ENCODE measurements at regions not wholly inside any gene's neighbourhood (a gene's known extent, or its start where the extent isn't known, plus 50 kb on each side); places are given as distances from the start of the nearest gene placed in this dataset.

GRCh38 chr6:43990627-43991619 is 136.3 kb downstream of the MRPL14 start (continued):
- TF ChIP-seq, protein P1, sequence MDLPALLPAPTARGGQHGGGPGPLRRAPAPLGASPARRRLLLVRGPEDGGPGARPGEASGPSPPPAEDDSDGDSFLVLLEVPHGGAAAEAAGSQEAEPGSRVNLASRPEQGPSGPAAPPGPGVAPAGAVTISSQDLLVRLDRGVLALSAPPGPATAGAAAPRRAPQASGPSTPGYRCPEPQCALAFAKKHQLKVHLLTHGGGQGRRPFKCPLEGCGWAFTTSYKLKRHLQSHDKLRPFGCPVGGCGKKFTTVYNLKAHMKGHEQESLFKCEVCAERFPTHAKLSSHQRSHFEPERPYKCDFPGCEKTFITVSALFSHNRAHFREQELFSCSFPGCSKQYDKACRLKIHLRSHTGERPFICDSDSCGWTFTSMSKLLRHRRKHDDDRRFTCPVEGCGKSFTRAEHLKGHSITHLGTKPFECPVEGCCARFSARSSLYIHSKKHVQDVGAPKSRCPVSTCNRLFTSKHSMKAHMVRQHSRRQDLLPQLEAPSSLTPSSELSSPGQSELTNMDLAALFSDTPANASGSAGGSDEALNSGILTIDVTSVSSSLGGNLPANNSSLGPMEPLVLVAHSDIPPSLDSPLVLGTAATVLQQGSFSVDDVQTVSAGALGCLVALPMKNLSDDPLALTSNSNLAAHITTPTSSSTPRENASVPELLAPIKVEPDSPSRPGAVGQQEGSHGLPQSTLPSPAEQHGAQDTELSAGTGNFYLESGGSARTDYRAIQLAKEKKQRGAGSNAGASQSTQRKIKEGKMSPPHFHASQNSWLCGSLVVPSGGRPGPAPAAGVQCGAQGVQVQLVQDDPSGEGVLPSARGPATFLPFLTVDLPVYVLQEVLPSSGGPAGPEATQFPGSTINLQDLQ (CRISPR knock-in tag; IDR thresholded peaks at IDR 0.05): no peak
- TF ChIP-seq GLI4 (CRISPR knock-in tag; IDR thresholded peaks at IDR 0.05; ENCODE audit: borderline replicate concordance) (peak; percentile 80; the same call in 1 of the 2 replicates), ATF5 (CRISPR knock-in tag; IDR thresholded peaks at IDR 0.05; ENCODE audit: low read depth) (no peak; the same call in none of the 2 replicates), TCF7 (IDR thresholded peaks at IDR 0.05; ENCODE audit: low read depth) (peak; percentile 55; the same call in 1 of the 2 replicates), MEF2D (CRISPR knock-in tag; IDR thresholded peaks at IDR 0.05) (peak; percentile 96), SNAPC5 (CRISPR knock-in tag; IDR thresholded peaks at IDR 0.05; ENCODE audit: borderline replicate concordance) (peak; percentile 46; the same call in 1 of the 2 replicates), DR1 (CRISPR knock-in tag; IDR thresholded peaks at IDR 0.05) (no peak), HMGA1 (CRISPR knock-in tag; conservative IDR thresholded peaks at IDR 0.05) (no peak), RORA (CRISPR knock-in tag; IDR thresholded peaks at IDR 0.05) (no peak), KDM3A (CRISPR knock-in tag; IDR thresholded peaks at IDR 0.05; ENCODE audit: low read depth) (no peak), SOX13 (IDR thresholded peaks at IDR 0.05) (peak; percentile 46; the same call in 1 of the 2 replicates), SOX13 (CRISPR knock-in tag; conservative IDR thresholded peaks at IDR 0.05 in 1 of 2, IDR thresholded peaks at IDR 0.05 in 1 of 2) (peak in 1 of 2 experiments; percentile 75; a peak in 2 of 4 replicates), STAG1 (CRISPR knock-in tag; IDR thresholded peaks at IDR 0.05) (peak; percentile 21; the same call in 1 of the 2 replicates), ZSCAN12 (CRISPR knock-in tag; IDR thresholded peaks at IDR 0.05) (0 out of 2 replicates have a peak, but pooled peaks have one; percentile 28), YEATS2 (CRISPR knock-in tag; IDR thresholded peaks at IDR 0.05; ENCODE audit: borderline replicate concordance) (peak; percentile 43; the same call in 1 of the 2 replicates), ZNF556 (CRISPR knock-in tag; IDR thresholded peaks at IDR 0.05; ENCODE audit: borderline replicate concordance) (no peak; the same call in none of the 2 replicates), ISX (CRISPR knock-in tag; conservative IDR thresholded peaks at IDR 0.05) (no peak), MBD4 (IDR thresholded peaks at IDR 0.05; ENCODE audit: borderline replicate concordance, low read length) (no peak), ZNF414 (CRISPR knock-in tag; IDR thresholded peaks at IDR 0.05) (peak; percentile 99)
